H1 (cell line): ENCODE measurements at regions not wholly inside any gene's neighbourhood (a gene's known extent, or its start where the extent isn't known, plus 50 kb on each side); places are given as distances from the start of the nearest gene placed in this dataset.
A peak's percentile ranks its signal among the peaks of the same experiment; 100 is the strongest.

Experiments
- CTCF ChIA-PET: fragments of 300-600 bp; sonication (Branson Sonifier 250); formaldehyde crosslinking; loops from one replicate; lab custom pipeline; 2021; ENCODE audit not compliant: partially characterized antibody; lab: Charles Lee
- POLR2A ChIA-PET: fragments of 300-600 bp; sonication (Branson Sonifier 250); formaldehyde crosslinking; loops from one replicate; lab custom pipeline; 2021; ENCODE audit warnings: inconsistent platforms; ENCODE audit not compliant: partially characterized antibody; lab: Charles Lee
- DNase-seq, 2 experiments: peaks; one replicate each; pipeline versions ENCODE4 v3.0.0 to v3.0.0-alpha.2; 2010 to 2022; ENCODE audit warnings: low spot score in 2 of 2, low read depth in 1 of 2, mixed read lengths in 1 of 2
- FAIRE-seq: peaks from 2 replicates; lab custom pipeline; 2011; peaks lifted over from hg19 to GRCh38; lab: Jason Lieb, UNC
- H2AFZ ChIP-seq: 2 replicates; pipeline ENCODE4 v1.8.1; 2012; ENCODE audit warnings: low read length, inconsistent platforms
- H2AK5ac ChIP-seq: 2 replicates; pipeline ENCODE4 v1.6.1; 2013; ENCODE audit warnings: low read depth, low read length
- H2BK120ac ChIP-seq: replicated peaks from 2 replicates; pipeline ENCODE3; 2013; ENCODE audit warnings: low read depth, low read length, inconsistent platforms
- H2BK12ac ChIP-seq: 2 replicates; pipeline ENCODE4 v1.6.1; 2013; ENCODE audit warnings: low read depth, low read length
- H2BK15ac ChIP-seq: 2 replicates; pipeline ENCODE4 v1.6.1; 2013; ENCODE audit warnings: low read length
- H2BK20ac ChIP-seq: 2 replicates; pipeline ENCODE4 v1.6.1; 2013; ENCODE audit warnings: low read length
- H2BK5ac ChIP-seq: 2 replicates; pipeline ENCODE4 v1.6.1; 2013; ENCODE audit warnings: low read depth, low read length
- H3K14ac ChIP-seq: 2 replicates; pipeline ENCODE4 v1.6.1; 2013; ENCODE audit warnings: inconsistent platforms; ENCODE audit not compliant: insufficient read length
- H3K18ac ChIP-seq: 2 replicates; pipeline ENCODE4 v1.6.1; 2013; ENCODE audit warnings: low read length; ENCODE audit errors: extremely low read depth
- H3K23ac ChIP-seq: 2 replicates; pipeline ENCODE4 v1.6.1; 2013; ENCODE audit warnings: inconsistent platforms; ENCODE audit not compliant: insufficient read length
- H3K23me2 ChIP-seq: 2 replicates; pipeline ENCODE4 v1.6.1; 2013; ENCODE audit warnings: low read depth, low read length
- H3K27ac ChIP-seq: 2 replicates; pipeline ENCODE4 v1.6.1; 2011; ENCODE audit warnings: low read depth, low read length, inconsistent platforms
- H3K27me3 ChIP-seq, 4 experiments: replicated peaks in 1 of 4; 1 replicate in 1 of 4; 2 replicates in 3 of 4; pipeline versions ENCODE4 v1.6.1 to v1.8.1; 2011 to 2013; ENCODE audit warnings: low read length in 3 of 4, mild to moderate bottlenecking in 3 of 4, inconsistent platforms in 2 of 4, mixed read lengths in 2 of 4, moderate library complexity in 1 of 4; ENCODE audit not compliant: control insufficient read depth in 3 of 4, insufficient read depth in 3 of 4; ENCODE audit errors: extremely low read depth in 1 of 4
- H3K36me3 ChIP-seq, 4 experiments: 2 replicates each; pipeline versions ENCODE4 v1.6.1 to v1.8.1; 2011 to 2013; ENCODE audit warnings: mild to moderate bottlenecking in 4 of 4, low read length in 3 of 4, moderate library complexity in 2 of 4, control low read depth in 1 of 4, inconsistent platforms in 1 of 4; ENCODE audit not compliant: insufficient read depth in 4 of 4, control insufficient read depth in 2 of 4
- H3K4ac ChIP-seq: replicated peaks from 2 replicates; pipeline ENCODE3; 2013; ENCODE audit warnings: low read length, low read depth, mixed read lengths, inconsistent platforms; ENCODE audit not compliant: insufficient read length
- H3K4me1 ChIP-seq, 4 experiments: replicated peaks in 1 of 4; 1 replicate in 1 of 4; 2 replicates in 3 of 4; pipeline versions ENCODE4 v1.6.1 to v1.8.1; 2011 to 2013; ENCODE audit warnings: low read length in 3 of 4, inconsistent platforms in 2 of 4, mixed read lengths in 1 of 4; ENCODE audit not compliant: insufficient read depth in 4 of 4, control insufficient read depth in 3 of 4
- H3K4me2 ChIP-seq, 2 experiments: 2 replicates each; pipeline versions ENCODE4 v1.6.1 to v1.8.1; 2011 to 2013; ENCODE audit warnings: low read depth in 2 of 2, low read length in 2 of 2, control low read depth in 1 of 2, inconsistent platforms in 1 of 2, mild to moderate bottlenecking in 1 of 2; ENCODE audit not compliant: insufficient read depth in 1 of 2
- H3K4me3 ChIP-seq, 4 experiments: fragments of 200-600, 300-600 bp in 1 of 4; sonication (generic), shearing (Covaris generic), sonication (Bioruptor Twin) in 1 of 4; 2 replicates each; pipeline versions ENCODE4 v1.5.1 to v1.8.1; 2011 to 2016; ENCODE audit warnings: low read length in 4 of 4, low read depth in 3 of 4, control low read depth in 2 of 4, inconsistent platforms in 2 of 4, mild to moderate bottlenecking in 2 of 4, mixed read lengths in 1 of 4, moderate library complexity in 1 of 4; ENCODE audit not compliant: insufficient read depth in 2 of 4; ENCODE audit errors: extremely low read depth in 1 of 4
- H3K56ac ChIP-seq: replicated peaks from 2 replicates; pipeline ENCODE3; 2013; ENCODE audit warnings: low read depth, mild to moderate bottlenecking, mixed read lengths, low read length, inconsistent platforms; ENCODE audit not compliant: insufficient read length
- H3K79me1 ChIP-seq: 2 replicates; pipeline ENCODE4 v1.6.1; 2013; ENCODE audit warnings: low read depth, low read length, control low read depth
- H3K79me2 ChIP-seq, 2 experiments: 2 replicates each; pipeline versions ENCODE4 v1.6.1 to v1.8.1; 2012 to 2013; ENCODE audit warnings: low read length in 2 of 2, mild to moderate bottlenecking in 2 of 2, inconsistent platforms in 1 of 2; ENCODE audit not compliant: insufficient read depth in 2 of 2, control insufficient read depth in 1 of 2
- H3K9ac ChIP-seq, 4 experiments: replicated peaks in 1 of 4; 1 replicate in 1 of 4; 2 replicates in 3 of 4; pipeline versions ENCODE4 v1.6.1 to v1.8.1; 2011 to 2013; ENCODE audit warnings: low read depth in 3 of 4, low read length in 3 of 4, control low read depth in 2 of 4, mild to moderate bottlenecking in 2 of 4, moderate library complexity in 2 of 4, inconsistent platforms in 1 of 4; ENCODE audit errors: extremely low read depth in 1 of 4
- H3K9me3 ChIP-seq, 2 experiments: 2 replicates each; pipeline versions ENCODE4 v1.6.1 to v1.8.1; 2012 to 2013; ENCODE audit warnings: mild to moderate bottlenecking in 2 of 2, moderate library complexity in 2 of 2, control low read depth in 1 of 2, inconsistent platforms in 1 of 2, low read depth in 1 of 2, low read length in 1 of 2, mixed read lengths in 1 of 2; ENCODE audit not compliant: insufficient read depth in 2 of 2
- H4K20me1 ChIP-seq, 2 experiments: replicated peaks in 1 of 2; 2 replicates each; pipeline versions ENCODE3 to v1.8.1; 2011 to 2013; ENCODE audit warnings: inconsistent platforms in 2 of 2, low read length in 2 of 2, mild to moderate bottlenecking in 1 of 2; ENCODE audit not compliant: insufficient read depth in 2 of 2, control insufficient read depth in 1 of 2
- H4K5ac ChIP-seq: 2 replicates; pipeline ENCODE4 v1.6.1; 2013; ENCODE audit warnings: low read length, low read depth, mixed read lengths, inconsistent platforms; ENCODE audit not compliant: insufficient read length
- H4K8ac ChIP-seq: 2 replicates; pipeline ENCODE4 v1.8.0; 2013; ENCODE audit warnings: mild to moderate bottlenecking, moderate library complexity, low read length, inconsistent platforms; ENCODE audit not compliant: insufficient read depth; ENCODE audit errors: extremely low read depth
- H4K91ac ChIP-seq: replicated peaks from 2 replicates; pipeline ENCODE3; 2013; ENCODE audit warnings: low read length, mixed read lengths, inconsistent platforms; ENCODE audit not compliant: insufficient read length
- ATF2 ChIP-seq: IDR thresholded peaks from 2 replicates; pipeline ENCODE4 v1.6.1; 2012; ENCODE audit warnings: low read length, inconsistent platforms
- ATF3 ChIP-seq: IDR thresholded peaks from 2 replicates; pipeline ENCODE4 v1.6.1; 2011; ENCODE audit warnings: low read depth, mild to moderate bottlenecking, low read length; ENCODE audit not compliant: insufficient read depth
- CBX8 ChIP-seq: fragments of 300-800, 300-1000 bp; sonication (generic); IDR thresholded peaks from 2 replicates; pipeline ENCODE4 v1.7.1; 2016; ENCODE audit warnings: low read depth, low read length, borderline replicate concordance
- E2F6 ChIP-seq: IDR thresholded peaks from 2 replicates; pipeline ENCODE4 v1.6.1; 2012; ENCODE audit warnings: inconsistent platforms
- EP300 ChIP-seq, 2 experiments: IDR thresholded peaks; 1 replicate in 1 of 2; 2 replicates in 1 of 2; pipeline ENCODE4 v1.6.1; 2011 to 2012; ENCODE audit warnings: low read depth in 2 of 2, low read length in 2 of 2, mild to moderate bottlenecking in 2 of 2, borderline replicate concordance in 1 of 2, inconsistent platforms in 1 of 2, moderate library complexity in 1 of 2
- HDAC2 ChIP-seq, 2 experiments: fragments of 300-600 bp in 1 of 2; sonication (generic) in 1 of 2; IDR thresholded peaks; 2 replicates each; pipeline ENCODE4 v1.6.1; 2011 to 2012; ENCODE audit warnings: low read depth in 2 of 2, low read length in 2 of 2, mild to moderate bottlenecking in 2 of 2, moderate library complexity in 2 of 2, borderline replicate concordance in 1 of 2, inconsistent platforms in 1 of 2
- KDM5A ChIP-seq: fragments of 200-600 bp; IDR thresholded peaks from 2 replicates; pipeline ENCODE4 v1.7.1; 2012; ENCODE audit warnings: mild to moderate bottlenecking, low read length, inconsistent platforms, mixed read lengths
- TAF1 ChIP-seq: IDR thresholded peaks from 2 replicates; pipeline ENCODE4 v1.6.1; 2011; ENCODE audit warnings: mild to moderate bottlenecking, low read depth, low read length
- WGBS, 2 experiments: shearing (Covaris generic) in 1 of 2; methylation state at CpG; one replicate each; pipeline versions ENCODE4 v1.1.6 to v1.1.7; 2013 to 2015; ENCODE audit warnings: low lambda C conversion rate in 2 of 2, mixed read lengths in 2 of 2, inconsistent platforms in 1 of 2, low coverage in 1 of 2, missing lambda C conversion rate in 1 of 2; ENCODE audit not compliant: insufficient replicate concordance in 2 of 2, insufficient coverage in 1 of 2, insufficient read length in 1 of 2; ENCODE audit errors: extremely low coverage in 1 of 2, missing lambda C conversion rate in 1 of 2; 5-methylcytosine and 5-hydroxymethylcytosine counted together

DNA sequence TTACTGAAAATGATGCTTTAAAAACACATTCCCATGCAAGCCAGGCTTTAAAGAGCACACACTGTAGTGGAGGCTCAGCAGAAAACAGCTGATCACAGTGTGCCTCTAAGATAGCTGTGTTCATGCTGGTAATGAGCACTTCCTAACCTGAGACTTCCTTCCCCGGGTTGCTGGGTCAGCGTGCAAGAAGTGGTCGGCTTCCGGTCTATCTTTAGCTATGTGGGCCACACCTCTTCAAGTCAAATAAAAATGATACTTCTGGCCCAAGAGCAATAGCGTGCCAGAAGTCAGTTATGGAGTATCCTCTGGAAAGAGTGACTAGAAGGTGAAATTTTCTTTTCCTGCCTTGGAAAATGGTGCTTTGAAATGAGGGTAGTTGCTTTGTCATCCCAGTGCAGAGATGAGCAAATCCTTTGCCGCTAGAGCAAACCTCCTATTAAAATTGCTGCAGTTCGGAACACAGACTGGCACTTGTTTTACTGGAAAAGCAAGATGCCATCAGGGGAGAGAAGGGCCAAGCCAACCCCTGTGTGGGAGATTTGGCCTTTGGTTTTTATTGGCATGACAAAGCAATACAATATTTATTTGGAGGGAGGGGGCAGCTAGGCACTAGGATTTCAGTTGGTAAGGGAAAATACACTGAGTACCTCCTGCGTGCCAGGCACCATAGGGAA is 64.2 kb downstream of the ARHGAP35 start:
- H3K4me1 ChIP-seq: peaks cover 0 to 13% (median 5%) of the 10 kb centered on the region in 4 experiments; a peak in 3 of 7 replicates
- peaks cover 19 to 21% of the 10 kb centered on the region in 2 experiments for H4K20me1 ChIP-seq
- no peak overlapping the region for H4K91ac ChIP-seq
- no peaks in the 10 kb centered on the region; a peak in 1 of 7 replicates for H3K27me3 ChIP-seq
- no peak overlapping the region for H2BK12ac ChIP-seq
- no peaks in the 10 kb centered on the region for H3K9me3 ChIP-seq
- 95% methylated on average over 8 of the region's 8 CpGs; no CpG with 5 or more reads in 1 of the 2 experiments for WGBS, 2 experiments
- no peak overlapping the region for H3K4ac ChIP-seq
- ChIA-PET CTCF (interaction anchor here (1.0 to 6.0 kb wide), 12 partner anchors 8 to 167 kb away, joined by 3 to 47 read pairs (median 3); no protein-coding TSS in a partner anchor), POLR2A (interaction anchor here (0.6 to 1.0 kb wide), 4 partner anchors 9 to 87 kb away, joined by 3 to 4 read pairs (median 4); partner anchors contain the start of gene ARHGAP35)
- no peak overlapping the region for H3K56ac ChIP-seq
- no peak overlapping the region for H3K18ac ChIP-seq
- DNase-seq: no peak
- H2BK20ac ChIP-seq: no peak overlapping the region
- no peak for FAIRE-seq
- no peak overlapping the region for H3K4me3 ChIP-seq
- H3K36me3 ChIP-seq: peaks cover 7 to 24% (median 15%) of the 10 kb centered on the region in 4 experiments; a peak in 5 of 8 replicates
- no peak overlapping the region for H2AK5ac ChIP-seq
- no peak overlapping the region for H3K4me2 ChIP-seq
- no peak overlapping the region for H2AFZ ChIP-seq
- 0 out of 2 replicates have a peak overlapping the region, but pooled peaks have one; percentile 19 for H3K27ac ChIP-seq
- no peak overlapping the region for H3K23ac ChIP-seq
- peaks cover 5 to 73% of the 10 kb centered on the region in 2 experiments for H3K79me2 ChIP-seq
- no peaks in the 10 kb centered on the region for H3K23me2 ChIP-seq
- no peak overlapping the region for H4K8ac ChIP-seq
- no peak overlapping the region for H2BK15ac ChIP-seq
- H2BK120ac ChIP-seq: no peak overlapping the region
- H2BK5ac ChIP-seq: 0 out of 2 replicates have a peak overlapping the region, but pooled peaks have one; percentile 30
- H3K14ac ChIP-seq: no peak overlapping the region
- H4K5ac ChIP-seq: no peak overlapping the region
- H3K79me1 ChIP-seq: peaks cover 24% of the 10 kb centered on the region
- H3K9ac ChIP-seq: no peak overlapping the region
- no peak for TF ChIP-seq HDAC2 (IDR thresholded peaks at IDR 0.05; ENCODE audit: borderline replicate concordance in 1 of 2, low read depth in 2 of 2, low read length in 2 of 2)
- no peak for TF ChIP-seq TAF1
- no peak for TF ChIP-seq KDM5A
- no peak for TF ChIP-seq E2F6
- TF ChIP-seq EP300 (IDR thresholded peaks at IDR 0.05; ENCODE audit: borderline replicate concordance in 1 of 2, low read depth in 2 of 2, low read length in 2 of 2): no peak
- no peak for TF ChIP-seq ATF2
- no peak for TF ChIP-seq CBX8
- no peak for TF ChIP-seq ATF3
